GM23248 (cell line): ENCODE measurements at regions not wholly inside any gene's neighbourhood (a gene's known extent, or its start where the extent isn't known, plus 50 kb on each side); places are given as distances from the start of the nearest gene placed in this dataset.

ENCODE experiments used
- DNase-seq: peaks from one replicate; pipeline ENCODE4 v3.0.0-alpha.2; 2015
- H2AFZ ChIP-seq: fragments of 200-600 bp; sonication (generic); 2 replicates; pipeline ENCODE4 v1.6.1; 2016; ENCODE audit warnings: antibody characterized with exemption
- H3F3A ChIP-seq: fragments of 200-600 bp; sonication (generic); 2 replicates; pipeline ENCODE4 v1.6.1; 2016; ENCODE audit warnings: mild to moderate bottlenecking, antibody characterized with exemption, mixed run types; ENCODE audit not compliant: insufficient read depth
- H3K27ac ChIP-seq: fragments of 200-600 bp; sonication (generic); 2 replicates; pipeline ENCODE4 v1.5.1; 2016; ENCODE audit warnings: mild to moderate bottlenecking
- H3K27me3 ChIP-seq: fragments of 200-600 bp; sonication (generic); replicated peaks from 2 replicates; pipeline ENCODE4 v1.6.1; 2016; ENCODE audit warnings: mild to moderate bottlenecking; ENCODE audit not compliant: insufficient read depth
- H3K36me3 ChIP-seq: fragments of 200-600 bp; sonication (generic); 2 replicates; pipeline ENCODE4 v1.6.1; 2016; ENCODE audit warnings: low read depth, mild to moderate bottlenecking
- H3K4me1 ChIP-seq: fragments of 200-600 bp; sonication (generic); 2 replicates; pipeline ENCODE4 v1.6.1; 2016; ENCODE audit warnings: mild to moderate bottlenecking; ENCODE audit not compliant: insufficient read depth
- H3K4me2 ChIP-seq: fragments of 200-600 bp; sonication (generic); one replicate; pipeline ENCODE4 v1.6.1; 2016; ENCODE audit warnings: mild to moderate bottlenecking; ENCODE audit not compliant: unreplicated experiment
- H3K4me3 ChIP-seq: fragments of 200-600 bp; sonication (generic); 2 replicates; pipeline ENCODE4 v1.5.1; 2016; ENCODE audit warnings: mild to moderate bottlenecking
- H3K79me2 ChIP-seq: fragments of 200-600 bp; sonication (generic); 2 replicates; pipeline ENCODE4 v1.6.1; 2016; ENCODE audit warnings: mild to moderate bottlenecking; ENCODE audit not compliant: insufficient read depth
- H3K9ac ChIP-seq: fragments of 200-600 bp; sonication (generic); 2 replicates; pipeline ENCODE4 v1.6.1; 2016; ENCODE audit warnings: mild to moderate bottlenecking
- H3K9me2 ChIP-seq: fragments of 200-600 bp; sonication (generic); 2 replicates; pipeline ENCODE4 v1.6.1; 2016; ENCODE audit warnings: mixed run types, mild to moderate bottlenecking, moderate library complexity; ENCODE audit not compliant: insufficient read depth
- H3K9me3 ChIP-seq: fragments of 200-600 bp; sonication (generic); one replicate; pipeline ENCODE4 v1.6.1; 2017; ENCODE audit warnings: low read depth
- H4K20me1 ChIP-seq: fragments of 200-600 bp; sonication (generic); 2 replicates; pipeline ENCODE4 v1.6.0; 2016; ENCODE audit not compliant: insufficient read depth
- EZH2 ChIP-seq: fragments of 200-600 bp; sonication (generic); IDR thresholded peaks from 2 replicates; pipeline ENCODE4 v1.6.1; 2018; ENCODE audit warnings: antibody characterized with exemption, mild to moderate bottlenecking; ENCODE audit not compliant: insufficient read depth, poor library complexity, severe bottlenecking
- EZH2phosphoT487 ChIP-seq: fragments of 200-600 bp; sonication (generic); IDR thresholded peaks from 2 replicates; pipeline ENCODE4 v1.6.1; 2018; ENCODE audit warnings: antibody characterized with exemption, moderate library complexity, mild to moderate bottlenecking, low read depth; ENCODE audit not compliant: insufficient read depth
- WGBS, 2 experiments: methylation state at CpG; one replicate each; pipeline ENCODE4 v1.1.6; 2015 to 2017; ENCODE audit warnings: low lambda C conversion rate in 2 of 2, low coverage in 1 of 2; ENCODE audit errors: missing lambda C conversion rate in 2 of 2; 5-methylcytosine and 5-hydroxymethylcytosine counted together
- in situ Hi-C: fragments of 300-500 bp; cut with MboI; formaldehyde crosslinking; loops from 2 replicates; pipeline ENCODE4 v1.15.0; 2020

DNA sequence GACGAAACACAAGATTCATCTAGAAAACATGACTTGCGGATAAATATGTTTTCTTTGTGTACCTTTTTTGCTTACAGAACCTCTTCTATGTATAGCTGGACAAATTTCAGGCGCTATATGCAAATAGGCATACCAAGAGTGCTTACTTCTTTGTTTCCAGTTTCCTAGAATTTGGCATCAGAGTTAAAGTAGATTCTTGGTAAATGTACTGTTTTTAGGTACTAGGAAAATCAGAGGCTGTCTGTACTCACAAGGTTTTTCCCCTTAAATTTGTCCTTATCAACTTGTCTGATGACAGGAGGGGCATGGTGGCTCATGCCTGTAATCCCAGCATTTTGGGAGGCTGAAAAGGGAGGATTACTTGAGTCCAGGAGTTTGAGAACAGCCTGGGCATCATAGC is 124.9 kb upstream of the TMEM170B start:
- Histone ChIP-seq H3K27ac (no peak overlapping the region; the same call in 1 of the 2 replicates), H3K9ac (no peak overlapping the region), H3K79me2 (no peaks in the 10 kb centered on the region), H3K36me3 (no peaks in the 10 kb centered on the region), H3K4me1 (peaks cover 32% of the 10 kb centered on the region), H3K4me2 (no peak overlapping the region), H4K20me1 (no peaks in the 10 kb centered on the region), H2AFZ (no peak overlapping the region), H3K9me2 (no peaks in the 10 kb centered on the region), H3F3A (peaks cover 22% of the 10 kb centered on the region), H3K4me3 (no peak overlapping the region), H3K9me3 (no peaks in the 10 kb centered on the region), H3K27me3 (no peaks in the 10 kb centered on the region)
- DNase-seq, result no peak
- TF ChIP-seq EZH2phosphoT487 (no peak), EZH2 (no peak)
- WGBS, 2 experiments, result 97 to 100% methylated on average over 3 of the region's 3 CpGs
- in situ Hi-C loops, result no loop called here

GRCh38 chr6:11412011-11412424 is 125.5 kb upstream of the TMEM170B start:
- Histone ChIP-seq H3K4me2 (peak overlapping the region; percentile 24), H3F3A (peaks cover 22% of the 10 kb centered on the region), H2AFZ (peak overlapping the region; percentile 66), H4K20me1 (no peaks in the 10 kb centered on the region), H3K9me3 (no peaks in the 10 kb centered on the region), H3K27me3 (no peaks in the 10 kb centered on the region), H3K9me2 (no peaks in the 10 kb centered on the region), H3K27ac (peak overlapping the region; percentile 17), H3K9ac (no peak overlapping the region), H3K79me2 (no peaks in the 10 kb centered on the region), H3K36me3 (no peaks in the 10 kb centered on the region), H3K4me1 (peaks cover 32% of the 10 kb centered on the region), H3K4me3 (no peak overlapping the region)
- peak; percentile 61 for DNase-seq
- TF ChIP-seq EZH2 (no peak), EZH2phosphoT487 (no peak)
- 42 to 47% methylated on average over 2 of the region's 2 CpGs for WGBS, 2 experiments
- in situ Hi-C loops, result no loop called here

DNA sequence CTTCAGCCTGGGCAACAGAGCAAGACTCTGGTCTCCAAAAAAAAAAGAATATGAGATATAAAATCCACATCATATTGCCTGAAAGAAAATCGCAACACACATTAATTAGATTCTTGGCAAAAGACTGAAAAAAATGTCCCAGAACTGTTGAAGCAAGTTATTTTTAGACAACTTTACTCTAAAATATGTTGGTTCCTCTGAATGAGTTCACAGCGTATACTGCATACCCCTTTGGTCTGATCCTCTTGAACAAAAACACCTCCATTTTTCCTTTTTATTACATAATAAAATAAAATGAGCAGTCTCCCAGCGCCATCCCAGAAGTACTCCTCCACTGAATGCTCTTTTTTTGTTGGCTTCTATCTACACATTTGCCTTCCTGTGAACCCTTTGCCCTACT is 126.0 kb upstream of the TMEM170B start:
- peak overlapping the region; percentile 66 for H2AFZ ChIP-seq
- H3K9ac ChIP-seq, result no peak overlapping the region
- peak overlapping the region; percentile 24 for H3K4me2 ChIP-seq
- 68 to 77% methylated on average over 3 of the region's 3 CpGs for WGBS, 2 experiments
- H3F3A ChIP-seq, result peaks cover 22% of the 10 kb centered on the region
- TF ChIP-seq EZH2, result no peak
- no peak for TF ChIP-seq EZH2phosphoT487
- no peaks in the 10 kb centered on the region for H3K36me3 ChIP-seq
- no peak for DNase-seq
- H4K20me1 ChIP-seq, result no peaks in the 10 kb centered on the region
- no peaks in the 10 kb centered on the region for H3K9me3 ChIP-seq
- no peaks in the 10 kb centered on the region for H3K27me3 ChIP-seq
- no peaks in the 10 kb centered on the region for H3K9me2 ChIP-seq
- H3K4me3 ChIP-seq, result no peak overlapping the region
- no peaks in the 10 kb centered on the region for H3K79me2 ChIP-seq
- H3K27ac ChIP-seq, result peak overlapping the region; percentile 17
- H3K4me1 ChIP-seq, result peaks cover 32% of the 10 kb centered on the region
- in situ Hi-C loops, result no loop called here

GRCh38 chr6:11410539-11411307 is 126.8 kb upstream of the TMEM170B start:
- H3K9ac ChIP-seq, result no peak overlapping the region
- 63 to 64% methylated on average over 4 of the region's 4 CpGs for WGBS, 2 experiments
- H3K4me3 ChIP-seq, result no peak overlapping the region
- no peak overlapping the region for H3K27ac ChIP-seq
- DNase-seq, result peak; percentile 37
- in situ Hi-C loops, result no loop called here
- H3K4me2 ChIP-seq, result no peak overlapping the region
- no peak overlapping the region for H2AFZ ChIP-seq
- no peaks in the 10 kb centered on the region for H3K9me2 ChIP-seq
- peaks cover 32% of the 10 kb centered on the region for H3K4me1 ChIP-seq
- H3K79me2 ChIP-seq, result no peaks in the 10 kb centered on the region
- no peaks in the 10 kb centered on the region for H4K20me1 ChIP-seq
- H3F3A ChIP-seq, result peaks cover 22% of the 10 kb centered on the region
- H3K27me3 ChIP-seq, result no peaks in the 10 kb centered on the region
- H3K9me3 ChIP-seq, result no peaks in the 10 kb centered on the region
- no peaks in the 10 kb centered on the region for H3K36me3 ChIP-seq
- TF ChIP-seq EZH2phosphoT487 (no peak), EZH2 (no peak)

DNA sequence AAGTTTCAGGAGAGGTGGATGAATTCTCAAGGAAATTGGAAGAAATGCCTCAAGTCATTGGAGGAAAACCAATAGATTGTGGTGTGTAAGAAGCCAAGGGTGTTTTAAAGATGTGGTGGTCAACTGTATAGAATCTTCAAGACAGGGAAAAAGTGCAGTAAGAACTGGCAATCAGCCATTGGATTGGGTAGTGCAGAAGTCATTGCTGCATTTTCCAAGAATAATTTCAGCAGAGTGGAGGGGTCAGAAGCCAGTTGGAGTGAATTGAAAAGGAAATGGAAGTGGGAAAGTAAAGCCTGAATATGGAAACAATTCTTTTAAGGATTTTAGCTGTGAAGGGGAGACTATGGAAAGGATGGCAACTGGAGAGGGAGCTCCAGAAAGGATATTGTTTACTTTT is 128.2 kb upstream of the TMEM170B start:
- in situ Hi-C loops, result no loop called here
- no peak overlapping the region for H3K4me2 ChIP-seq
- H3F3A ChIP-seq, result peaks cover 20% of the 10 kb centered on the region
- H3K27ac ChIP-seq, result no peak overlapping the region
- H3K36me3 ChIP-seq, result no peaks in the 10 kb centered on the region
- H2AFZ ChIP-seq, result no peak overlapping the region
- TF ChIP-seq EZH2 (no peak), EZH2phosphoT487 (no peak)
- H3K4me3 ChIP-seq, result no peak overlapping the region
- H3K4me1 ChIP-seq, result peaks cover 29% of the 10 kb centered on the region
- no peaks in the 10 kb centered on the region for H3K27me3 ChIP-seq
- H3K79me2 ChIP-seq, result no peaks in the 10 kb centered on the region
- H4K20me1 ChIP-seq, result no peaks in the 10 kb centered on the region
- H3K9me3 ChIP-seq, result no peaks in the 10 kb centered on the region
- H3K9me2 ChIP-seq, result no peaks in the 10 kb centered on the region
- DNase-seq, result no peak
- no peak overlapping the region for H3K9ac ChIP-seq
